Hematopoietic multipotent progenitor cell treated with erythropoietin and hydrocortisone succinate and interleukin-3 and kit ligand, for 6 days (in vitro differentiated cells): ENCODE measurements at regions not wholly inside any gene's neighbourhood (a gene's known extent, or its start where the extent isn't known, plus 50 kb on each side); places are given as distances from the start of the nearest gene placed in this dataset.

Experiments used
- DNase-seq: peaks from one replicate; pipeline ENCODE4 v3.0.0-alpha.2; 2015

DNA sequence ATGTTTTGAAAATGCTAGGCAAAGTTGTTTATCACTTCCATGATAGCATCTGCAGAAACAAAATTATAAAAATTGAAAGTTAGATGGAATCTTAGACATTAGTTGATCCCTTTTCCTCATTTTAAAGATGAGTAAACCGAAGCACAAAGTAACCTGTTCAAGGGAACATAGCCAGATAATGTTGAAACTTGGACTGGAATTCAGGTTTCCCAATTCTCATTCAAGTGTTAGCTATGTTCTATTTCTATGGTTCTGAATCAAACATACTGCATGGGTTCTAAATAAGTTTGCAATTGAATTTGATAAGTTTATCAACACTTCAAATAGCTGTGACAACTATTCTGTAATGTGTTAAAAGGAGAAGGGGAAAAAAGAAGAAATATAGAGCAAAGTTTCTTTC lies 122.4 kb upstream of the SOX5 start:
- no peak for DNase-seq

DNA sequence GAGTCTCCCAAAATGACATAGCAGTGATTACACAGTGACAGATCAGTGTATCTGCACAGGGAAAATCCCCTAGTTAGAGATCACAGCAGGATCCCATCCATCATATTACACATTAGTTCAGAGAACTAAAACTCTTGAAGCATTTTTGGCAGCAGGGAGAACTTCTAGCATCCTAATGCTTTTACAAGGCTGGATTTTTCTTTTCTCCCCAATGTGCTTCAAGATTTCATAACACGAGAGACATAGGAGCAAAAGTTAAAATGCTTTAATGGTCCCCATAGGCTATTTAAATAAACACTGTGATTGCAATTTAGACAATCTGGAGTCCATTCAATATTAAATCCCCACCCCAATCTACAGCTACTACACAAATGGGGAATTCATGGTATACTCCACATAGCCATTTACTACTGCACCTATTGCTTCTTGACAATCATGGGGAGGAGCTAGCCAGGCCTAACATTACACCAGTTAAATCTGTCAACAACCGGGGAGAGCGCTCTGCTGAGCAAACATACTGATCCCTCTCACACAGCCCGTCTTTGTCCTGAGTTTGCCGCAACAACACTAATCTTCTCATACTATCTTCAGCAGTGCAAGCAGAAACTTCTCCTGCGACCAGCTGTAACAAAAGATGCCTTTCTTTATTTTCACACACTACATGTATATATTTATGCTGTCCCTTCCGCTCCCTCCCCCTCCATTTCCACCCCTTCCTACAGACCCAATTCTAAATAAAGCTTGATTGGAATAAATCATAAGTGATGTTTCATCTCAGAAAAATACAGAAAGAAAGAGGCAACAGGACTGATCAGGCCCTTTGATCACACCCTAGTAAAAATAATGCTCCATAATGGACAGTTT lies 120.3 kb upstream of the SOX5 start:
- DNase-seq = no peak

DNA sequence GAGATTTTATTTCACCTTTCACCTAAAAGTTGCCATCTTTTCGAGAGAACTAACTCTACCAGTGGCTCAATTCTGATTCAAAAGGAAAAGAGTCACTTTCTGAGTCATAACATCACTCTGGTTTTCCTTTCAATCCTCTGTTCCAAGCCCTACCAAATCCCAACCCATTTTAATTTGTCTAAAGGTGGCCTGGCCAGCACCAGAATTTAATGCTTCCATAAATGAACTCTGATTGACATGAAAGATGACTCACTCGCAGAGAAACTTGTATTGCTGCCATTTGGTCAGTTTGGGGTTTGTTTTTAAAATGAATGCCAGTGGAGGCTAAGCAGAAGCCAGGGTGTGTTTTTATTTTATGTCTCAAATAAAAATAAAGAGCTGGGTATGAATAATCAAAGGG lies 117.4 kb upstream of the SOX5 start:
- no peak for DNase-seq

- DNase-seq = no peak
These were observed 116.6 kb upstream of the SOX5 start for GRCh38 chr12:24066097-24066496.

DNA sequence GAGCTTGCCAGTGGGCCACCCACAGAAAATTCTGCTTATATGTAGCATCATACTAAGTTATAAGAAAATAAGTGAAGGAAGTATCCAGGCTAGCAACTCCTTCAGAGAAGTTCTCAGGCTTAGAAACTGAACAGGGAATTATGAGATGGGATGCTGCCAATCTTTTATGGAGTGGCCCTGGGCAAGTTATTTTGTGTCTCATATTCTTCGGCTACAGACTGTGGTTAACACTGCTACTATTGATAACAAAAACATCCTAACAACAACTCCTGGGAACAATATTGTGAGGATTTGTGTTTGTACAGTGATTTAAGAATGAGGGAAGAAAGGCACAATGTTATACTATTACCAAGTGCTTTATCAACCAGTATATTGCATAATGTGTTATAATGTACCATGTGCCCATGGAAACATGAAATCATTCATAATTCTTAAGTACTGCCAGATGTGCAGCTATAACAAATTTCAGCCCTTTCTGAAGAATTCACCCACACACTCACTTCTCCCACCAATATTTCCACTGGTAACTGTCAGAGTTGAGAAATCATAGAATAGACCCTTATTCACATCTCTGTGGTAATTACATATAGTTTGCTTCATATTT lies 113.3 kb upstream of the SOX5 start:
- DNase-seq = no peak

- no peak for DNase-seq
These were observed 110.6 kb upstream of the SOX5 start for GRCh38 chr12:24060089-24060488.

DNA sequence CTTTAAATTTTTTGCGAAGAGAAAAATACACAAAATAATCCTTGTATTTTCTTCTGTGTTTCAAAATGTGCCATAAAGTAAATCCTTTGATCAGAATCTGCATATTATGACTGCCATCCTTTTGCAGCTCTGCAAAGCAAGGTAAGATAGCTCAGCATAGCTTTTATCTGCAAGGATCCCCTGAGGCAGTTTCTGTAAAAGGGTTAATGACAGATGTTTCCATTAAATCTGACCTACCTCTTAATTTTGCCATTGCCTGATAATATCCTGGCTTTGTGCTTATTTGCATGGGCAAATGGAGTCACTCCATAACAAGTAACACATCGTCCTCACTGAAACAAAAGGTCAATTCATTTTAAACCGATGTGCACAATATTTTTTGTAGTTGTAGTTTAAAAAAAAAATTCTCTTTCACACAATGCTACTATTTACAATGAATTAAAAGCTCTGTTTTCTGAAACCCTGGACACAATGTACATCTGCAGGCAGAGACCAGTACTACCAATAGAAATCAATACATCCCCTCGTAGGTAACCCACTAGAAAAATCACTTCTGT lies 108.5 kb upstream of the SOX5 start:
- no peak for DNase-seq

DNA sequence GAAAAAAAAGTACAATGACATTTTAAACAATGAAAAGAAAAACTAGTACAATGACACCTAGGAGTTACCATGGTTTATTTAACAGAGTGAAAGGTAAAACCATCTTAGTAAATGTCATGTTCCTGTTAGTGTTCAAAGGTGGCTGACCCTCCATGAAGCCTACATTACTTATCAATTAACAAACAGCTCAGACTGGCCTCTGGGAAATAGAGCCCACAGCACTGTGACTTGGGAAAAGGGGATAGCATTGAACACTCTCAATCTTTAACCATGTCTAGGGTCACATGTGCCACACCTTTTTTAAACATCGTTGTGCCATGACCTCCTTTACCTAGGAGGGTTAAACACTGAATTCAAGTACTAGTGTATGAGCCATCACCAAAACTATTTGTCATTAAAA lies 106.3 kb upstream of the SOX5 start:
- DNase-seq = no peak

DNA sequence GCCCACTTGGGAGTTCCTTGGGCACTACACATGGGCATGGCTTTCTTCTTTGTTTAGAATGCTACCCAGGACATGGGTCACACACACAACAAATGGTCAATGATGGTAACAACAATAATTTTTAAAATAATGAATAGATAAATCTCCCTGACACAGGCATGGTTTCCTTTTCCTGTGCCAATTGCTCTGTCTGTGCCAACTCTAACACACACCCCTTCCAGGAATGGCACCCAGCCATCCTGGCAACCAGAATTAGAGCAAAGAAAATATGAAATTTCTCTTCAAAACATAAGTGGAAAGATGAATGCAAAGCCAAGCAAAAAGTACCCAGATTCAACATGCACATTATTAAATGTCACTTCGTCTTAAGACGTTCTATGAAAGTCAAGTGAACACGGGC lies 104.9 kb upstream of the SOX5 start:
- no peak for DNase-seq

- peak; percentile 24 for DNase-seq
These were observed 100.3 kb upstream of the SOX5 start for GRCh38 chr12:24049728-24050127.

- DNase-seq = peak; percentile 71
These were observed 99.6 kb upstream of the SOX5 start for GRCh38 chr12:24049101-24049500.

DNA sequence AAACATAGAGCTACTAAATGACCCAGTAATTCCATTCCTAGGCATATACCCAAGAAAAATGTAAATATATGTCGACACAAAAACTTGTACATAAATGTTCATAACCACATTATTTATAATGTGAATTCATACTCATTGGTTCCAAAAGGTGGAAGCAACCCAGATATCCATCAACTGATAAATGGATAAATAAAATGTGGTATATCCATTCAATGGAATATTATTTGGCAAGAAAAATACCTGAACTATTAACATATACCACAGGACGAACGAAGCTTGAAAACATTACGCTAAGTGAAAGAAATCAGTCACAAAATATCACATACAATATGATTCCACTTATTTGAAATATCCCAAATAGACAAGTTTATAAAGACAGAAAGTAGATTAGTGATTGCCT lies 99.0 kb upstream of the SOX5 start:
- no peak for DNase-seq

DNA sequence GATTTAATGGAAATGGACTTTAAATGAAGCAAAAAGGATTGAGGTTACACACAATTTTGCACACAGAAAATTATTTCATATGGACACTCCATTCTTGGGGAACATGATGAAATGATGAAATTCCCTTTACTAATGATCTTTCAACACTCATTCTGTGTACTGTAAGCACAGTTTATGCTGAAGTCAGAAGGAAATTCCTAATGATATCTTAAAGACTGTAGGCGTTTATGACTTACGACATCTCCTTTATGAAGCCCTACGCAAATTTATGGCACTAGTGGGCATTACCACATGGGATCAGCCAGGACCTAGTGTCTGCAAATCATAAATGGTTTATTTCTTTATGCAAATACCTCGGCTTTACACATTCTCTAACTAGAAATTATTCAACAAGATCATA lies 97.9 kb upstream of the SOX5 start:
- DNase-seq = no peak

GRCh38 chr12:24045816-24046257 lies 96.4 kb upstream of the SOX5 start:
- peak; percentile 56 for DNase-seq

DNA sequence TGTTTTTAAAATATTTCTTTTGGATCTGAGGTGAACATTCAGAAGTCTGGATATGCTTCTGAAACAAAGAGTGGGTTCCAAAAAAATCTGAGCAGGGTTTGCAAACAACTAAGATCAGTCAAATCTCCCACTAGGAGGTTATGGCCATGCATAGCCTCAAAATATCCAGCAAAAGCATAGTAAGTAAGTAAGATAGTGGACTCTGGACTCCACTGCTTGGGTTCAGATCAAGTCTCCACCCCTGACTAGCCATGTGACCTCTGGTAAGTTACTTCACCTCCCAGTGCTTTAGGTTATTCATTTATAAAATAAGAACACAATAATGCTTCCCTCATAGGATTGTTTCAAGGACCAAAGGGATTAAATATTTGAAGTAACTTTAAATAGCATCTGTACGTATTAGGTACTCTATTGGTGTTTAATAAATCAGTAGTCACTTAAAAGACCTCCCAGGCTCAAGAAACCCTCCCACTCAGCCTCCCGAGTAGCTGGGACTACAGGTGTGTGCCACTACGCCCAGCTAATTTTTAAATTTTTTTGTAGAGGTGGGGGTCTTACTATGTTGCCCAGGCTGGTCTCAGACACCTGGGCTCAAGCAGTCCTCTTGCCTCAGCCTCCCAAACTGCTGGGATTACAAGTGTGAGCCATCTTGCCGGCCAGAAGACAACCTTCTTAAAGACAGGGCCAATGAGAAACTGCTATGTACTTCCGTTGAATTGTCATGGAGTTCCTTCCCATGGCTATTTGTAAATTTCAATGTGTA lies 95.7 kb upstream of the SOX5 start:
- DNase-seq = no peak

DNA sequence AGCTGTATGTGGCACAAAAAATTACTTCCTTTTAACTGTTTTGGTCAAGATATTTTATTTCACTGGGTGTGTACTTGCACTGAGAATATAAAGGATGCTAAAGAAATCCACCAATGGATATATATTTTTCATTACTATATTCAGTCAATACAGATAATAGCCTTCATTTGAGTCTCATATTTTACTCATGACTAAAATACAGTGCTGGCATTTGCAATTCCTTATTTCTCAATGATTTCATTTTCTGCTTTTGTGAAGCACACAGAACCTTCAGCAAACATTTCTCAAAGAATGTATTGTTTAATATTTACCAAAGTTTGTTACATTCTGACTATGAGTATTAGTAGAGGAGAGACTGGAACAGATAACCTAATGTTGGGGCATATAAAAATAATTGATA lies 93.2 kb upstream of the SOX5 start:
- DNase-seq = no peak

DNA sequence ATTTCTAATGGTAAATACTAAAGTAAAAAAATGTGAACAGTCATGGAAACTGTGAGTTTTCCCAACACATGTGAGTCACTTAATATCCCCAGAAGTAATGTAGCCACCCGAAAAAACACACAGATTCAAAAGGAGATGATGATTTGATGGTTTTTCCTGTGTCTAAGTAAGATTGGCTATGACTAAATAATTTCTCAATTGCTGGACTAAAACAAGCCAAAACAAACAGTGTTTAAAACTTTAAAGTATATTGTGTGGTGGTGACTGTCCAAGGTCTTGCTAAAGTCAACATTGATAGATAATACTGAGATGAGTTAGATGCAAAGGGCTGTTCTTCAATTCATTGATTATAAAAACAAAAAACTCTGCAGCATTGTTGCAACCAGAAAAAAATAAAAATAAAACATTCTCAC lies 89.6 kb upstream of the SOX5 start:
- no peak for DNase-seq

DNA sequence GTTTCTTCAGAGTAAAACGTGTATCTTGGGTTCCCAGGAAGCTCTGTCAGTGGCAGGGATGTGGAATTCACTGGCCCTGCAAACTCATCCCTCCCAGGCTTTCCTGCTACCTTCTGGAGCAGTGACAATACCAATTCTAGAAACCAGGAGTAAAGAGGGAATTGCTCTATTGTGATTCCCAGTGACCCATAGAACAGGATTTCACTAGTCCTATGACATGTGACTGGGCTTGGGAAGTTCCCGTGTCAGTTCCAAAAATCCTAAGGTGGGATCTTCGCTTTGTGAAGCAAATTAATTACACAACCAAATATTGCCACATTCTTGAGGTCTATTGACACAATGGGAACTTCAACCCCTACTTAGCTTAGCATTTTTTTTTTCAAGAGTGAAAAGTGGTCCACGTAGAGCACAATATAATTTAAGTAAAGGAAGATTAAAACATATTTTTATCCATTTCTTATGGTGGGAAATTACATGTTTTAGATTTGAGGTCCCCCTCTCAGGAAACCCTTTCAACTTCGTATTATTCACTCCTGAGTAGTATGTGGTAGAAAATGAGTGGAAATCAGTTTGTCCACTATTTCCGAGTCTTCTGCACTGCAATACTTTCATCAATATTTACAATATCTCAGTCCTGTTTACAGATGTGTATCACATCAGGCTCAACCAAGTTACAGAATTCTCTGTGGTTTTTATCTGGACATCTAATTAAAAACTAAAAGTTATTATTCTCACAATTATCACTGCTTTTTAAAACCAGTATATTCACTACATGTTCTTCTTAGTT lies 88.9 kb upstream of the SOX5 start:
- no peak for DNase-seq

GRCh38 chr12:24036438-24037216 lies 87.2 kb upstream of the SOX5 start:
- DNase-seq = no peak

DNA sequence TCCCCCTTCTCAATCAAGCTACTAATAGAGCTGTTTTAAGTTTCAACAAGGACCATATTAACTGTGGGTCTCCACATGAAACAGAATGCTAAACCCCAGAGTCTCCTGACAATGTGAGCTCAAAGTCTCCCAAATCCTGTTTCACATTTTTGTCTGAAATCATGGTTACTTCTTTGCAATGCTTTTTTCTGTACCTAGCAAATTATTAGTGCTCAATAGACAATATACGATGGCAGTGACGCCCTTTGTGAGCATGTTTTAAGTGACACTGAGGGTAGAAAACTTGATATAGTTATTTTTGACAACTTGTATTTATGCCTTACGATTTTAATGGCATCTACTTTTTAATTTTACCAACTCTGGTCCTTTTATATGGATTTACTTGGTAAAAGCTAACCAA lies 85.4 kb upstream of the SOX5 start:
- DNase-seq = no peak

DNA sequence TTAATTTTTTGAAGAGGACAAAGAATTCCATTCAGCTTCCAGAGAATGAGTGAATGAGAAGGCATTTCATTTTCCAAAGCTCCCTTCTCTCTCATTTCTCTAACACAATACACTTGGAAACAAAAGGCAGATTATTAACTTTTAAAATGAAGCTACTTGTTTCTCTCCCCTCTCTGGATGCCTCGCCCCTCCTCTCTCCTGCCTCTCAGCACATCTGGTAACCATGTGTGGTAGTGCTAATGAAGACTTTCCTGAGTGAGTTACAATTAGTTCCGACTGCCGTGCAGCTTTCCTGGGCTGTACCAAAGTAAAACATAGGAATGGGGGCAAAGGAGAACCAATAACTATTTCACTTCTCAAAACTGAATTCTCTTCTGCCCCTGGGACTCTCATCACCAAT lies 84.7 kb upstream of the SOX5 start:
- DNase-seq = no peak

GRCh38 chr12:24027352-24027751 lies 77.9 kb upstream of the SOX5 start:
- DNase-seq = no peak
